AG04449 (cell line): ENCODE measurements at regions not wholly inside any gene's neighbourhood (a gene's known extent, or its start where the extent isn't known, plus 50 kb on each side); places are given as distances from the start of the nearest gene placed in this dataset.

Source experiments
- CTCF ChIA-PET: fragments of 350-600 bp; formaldehyde crosslinking; extraction: SDS; loops from one replicate; lab custom pipeline; 2021; ENCODE audit warnings: antibody characterized with exemption; lab: Yijun Ruan, JAX
- POLR2A ChIA-PET: fragments of 400-600, 350-600 bp; formaldehyde crosslinking; extraction: SDS; loops from one replicate; lab custom pipeline; 2020; ENCODE audit warnings: antibody characterized with exemption, inconsistent platforms; lab: Yijun Ruan, JAX
- DNase-seq: peaks from one replicate; pipeline ENCODE4 v3.0.0-alpha.2; 2010; ENCODE audit warnings: low read depth, low spot score
- H3K4me3 ChIP-seq: 2 replicates; pipeline ENCODE4 v1.5.1; 2011; ENCODE audit warnings: low read depth, mild to moderate bottlenecking, control low read depth, low read length
- CTCF ChIP-seq: IDR thresholded peaks from one replicate; pipeline ENCODE4 v1.5.1; 2011; ENCODE audit warnings: mild to moderate bottlenecking, moderate library complexity, low read length, control low read depth, inconsistent platforms; ENCODE audit not compliant: insufficient read depth; ENCODE audit errors: missing control alignments

DNA sequence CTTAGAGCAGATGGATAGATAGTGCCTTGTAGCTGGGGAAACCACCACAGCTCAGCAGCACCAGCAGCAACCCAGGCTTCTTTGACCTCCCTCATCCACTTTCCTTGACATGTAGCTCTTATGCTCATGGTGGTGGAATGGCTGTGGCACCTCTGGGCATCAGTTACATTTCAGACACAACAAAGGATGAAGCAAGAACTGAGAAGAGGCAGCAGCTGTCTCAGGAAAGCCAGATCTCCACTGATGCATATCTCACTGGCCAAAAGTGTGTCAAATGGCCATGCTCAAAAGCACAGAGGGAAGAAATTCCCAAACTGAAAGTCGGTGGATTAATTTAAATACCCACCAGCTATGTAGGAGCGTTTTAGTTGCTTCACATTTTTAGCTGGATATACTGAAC is 671.4 kb upstream of the SALL1 start:
- ChIA-PET POLR2A (no interaction called here), CTCF (interaction anchor here (1.0 to 9.7 kb wide), 3 partner anchors 36 to 161 kb away, joined by 3 to 139 read pairs (median 137); no protein-coding TSS in a partner anchor)
- DNase-seq = no peak
- H3K4me3 ChIP-seq = no peak overlapping the region
- no peak for TF ChIP-seq CTCF

DNA sequence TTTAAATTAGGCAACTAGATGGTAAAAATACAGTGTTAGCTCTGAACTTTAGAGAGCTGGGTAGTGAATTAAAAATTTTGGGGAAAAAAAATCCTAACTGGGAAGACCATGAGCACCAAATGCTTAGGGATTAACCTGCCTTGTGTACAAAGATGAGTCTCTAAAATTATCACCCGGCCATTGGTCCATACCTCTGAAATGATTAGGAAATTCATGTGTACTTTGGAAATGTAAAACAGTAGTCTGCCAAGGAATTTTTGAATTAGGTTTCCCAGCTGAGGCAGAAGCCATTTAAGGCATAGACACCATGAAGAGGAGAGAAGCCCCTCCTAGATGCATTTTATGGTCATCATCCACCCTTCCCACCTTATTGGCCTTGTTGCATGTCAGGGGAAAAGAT is 670.5 kb upstream of the SALL1 start:
- ChIA-PET CTCF (interaction anchor here (0.5 to 9.7 kb wide), 3 partner anchors 148 to 1040 kb away, joined by 4 to 139 read pairs (median 137); no protein-coding TSS in a partner anchor), POLR2A (no interaction called here)
- H3K4me3 ChIP-seq = no peak overlapping the region
- no peak for DNase-seq
- TF ChIP-seq CTCF = no peak

- no peak for DNase-seq
- CTCF ChIA-PET = interaction anchor here (0.9 to 9.7 kb wide), 6 partner anchors 13 to 179 kb away, joined by 3 to 139 read pairs (median 8); no protein-coding TSS in a partner anchor
- TF ChIP-seq CTCF = no peak
- POLR2A ChIA-PET = no interaction called here
- H3K4me3 ChIP-seq = no peak overlapping the region
Observed at GRCh38 chr16:51820176-51820575, 669.1 kb upstream of the SALL1 start.

GRCh38 chr16:51818342-51818944 is 667.4 kb upstream of the SALL1 start:
- no peak for DNase-seq
- CTCF ChIA-PET = interaction anchor here (0.7 to 9.7 kb wide), 27 partner anchors 9 to 674 kb away, joined by 3 to 139 read pairs (median 5); no protein-coding TSS in a partner anchor
- no peak overlapping the region for H3K4me3 ChIP-seq
- POLR2A ChIA-PET = no interaction called here
- TF ChIP-seq CTCF = peak; percentile 77

DNA sequence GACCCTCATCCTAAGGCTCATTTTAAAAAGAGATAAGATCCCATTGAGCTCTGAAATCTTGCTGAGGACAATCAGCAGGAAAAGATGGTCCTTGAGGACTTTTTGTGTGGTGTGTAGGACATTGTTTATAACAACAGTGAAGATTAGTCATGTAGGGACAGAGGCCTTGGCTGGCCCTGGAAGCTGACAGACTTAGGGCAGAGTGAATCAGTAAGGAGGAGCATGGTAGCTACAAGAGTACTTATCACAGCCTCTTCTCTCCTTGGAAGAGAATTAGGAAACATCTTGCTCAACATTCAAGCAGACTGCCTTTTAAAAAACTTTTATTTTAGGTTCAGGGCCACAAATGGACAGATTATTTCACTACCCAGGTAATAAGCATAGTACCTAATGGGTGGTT is 665.9 kb upstream of the SALL1 start:
- CTCF ChIA-PET = interaction anchor here (2.7 to 9.7 kb wide), 4 partner anchors 11 to 170 kb away, joined by 15 to 139 read pairs (median 79); no protein-coding TSS in a partner anchor

More for the DNA sequence above, 665.9 kb upstream of the SALL1 start:
- no peak for DNase-seq
- POLR2A ChIA-PET = no interaction called here
- TF ChIP-seq CTCF = no peak
- no peak overlapping the region for H3K4me3 ChIP-seq
